Kidney (tissue), 13 donors: ENCODE measurements at regions not wholly inside any gene's neighbourhood (a gene's known extent, or its start where the extent isn't known, plus 50 kb on each side); places are given as distances from the start of the nearest gene placed in this dataset.
"Not testable (repeated sequence)": the region's sequence is repeated elsewhere in the genome, so short reads cannot be mapped to it uniquely, and the experiment has no call there.

Experiments used
- DNase-seq, 5 donors: peaks; one replicate each; pipeline ENCODE4 v3.0.0-alpha.2; 2013 to 2020
- FAIRE-seq: peaks from 2 replicates; lab custom pipeline; 2012; peaks lifted over from hg19 to GRCh38; lab: Jason Lieb, UNC
- H3K27ac ChIP-seq, 2 donors: one replicate each; pipeline ENCODE4 v1.7.0; 2013; ENCODE audit warnings: low read depth in 2 of 2, low read length in 2 of 2, inconsistent platforms in 1 of 2
- H3K27me3 ChIP-seq: one replicate; pipeline ENCODE4 v1.7.1; 2013; ENCODE audit warnings: low read length, inconsistent platforms; ENCODE audit not compliant: control insufficient read depth, insufficient read depth
- H3K36me3 ChIP-seq, 3 donors: one replicate each; pipeline versions ENCODE4 v1.7.0 to v1.7.1; 2013; ENCODE audit warnings: low read length in 3 of 3, control low read depth in 1 of 3, inconsistent platforms in 1 of 3; ENCODE audit not compliant: insufficient read depth in 3 of 3, control insufficient read depth in 2 of 3
- H3K4me1 ChIP-seq, 3 donors: one replicate each; pipeline versions ENCODE4 v1.7.0 to v1.7.1; 2013; ENCODE audit warnings: low read length in 3 of 3, inconsistent platforms in 1 of 3, low read depth in 1 of 3; ENCODE audit not compliant: control insufficient read depth in 2 of 3, insufficient read depth in 2 of 3
- H3K4me3 ChIP-seq, 3 donors: one replicate each; pipeline versions ENCODE4 v1.7.0 to v1.8.1; 2013; ENCODE audit warnings: low read length in 3 of 3, control low read depth in 1 of 3, inconsistent platforms in 1 of 3
- H3K9ac ChIP-seq, 3 donors: one replicate each; pipeline versions ENCODE4 v1.7.0 to v1.7.1; 2013; ENCODE audit warnings: low read length in 3 of 3, control low read depth in 1 of 3, inconsistent platforms in 1 of 3
- H3K9me3 ChIP-seq, 3 donors: one replicate each; pipeline versions ENCODE4 v1.7.0 to v1.7.1; 2013; ENCODE audit warnings: low read length in 3 of 3, control low read depth in 1 of 3, inconsistent platforms in 1 of 3; ENCODE audit not compliant: control insufficient read depth in 2 of 3, insufficient read depth in 1 of 3
- CTCF ChIP-seq: IDR thresholded peaks from 3 replicates; pipeline ENCODE4 v1.5.1; 2012; ENCODE audit warnings: mild to moderate bottlenecking, moderate library complexity, borderline replicate concordance; ENCODE audit not compliant: insufficient read depth; ENCODE audit errors: extremely low read depth
- intact Hi-C: fragments of 100-400 bp; cut with DNase I; formaldehyde crosslinking; loops from one replicate; pipeline ENCODE4 v1.11.1; 2022
- donor health status: control.
- donor health status: control.
- donor health status: control.
- donor health status: control.
- donor health status: control.
- donor health status: DM: yes; HTN: yes; CAD: no.
- donor health status: Normal renal cell carcinoma (clear cell type).

DNA sequence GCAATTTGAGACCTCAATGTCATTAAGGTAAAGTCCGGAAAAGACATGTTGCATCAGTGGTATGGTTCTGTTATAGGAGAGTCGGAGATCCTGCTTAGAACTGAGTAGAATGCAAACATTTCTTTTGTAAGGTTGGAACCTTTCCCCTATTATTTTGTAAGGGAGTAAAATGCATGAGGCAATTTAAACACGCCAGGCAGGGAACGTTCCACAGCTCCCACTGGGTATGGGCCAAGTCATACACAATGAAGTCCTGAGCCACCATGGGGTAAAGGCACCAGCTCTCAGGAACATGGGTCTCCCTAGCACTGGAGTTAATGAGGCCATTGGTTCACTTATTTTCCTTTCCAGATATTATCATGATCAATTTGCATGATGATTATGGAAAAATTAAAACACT lies 116.6 kb upstream of the NR2F2 start:
- H3K27ac ChIP-seq: no peak overlapping the region
- intact Hi-C loops: no loop called here
- H3K9me3 ChIP-seq: no peaks in the 10 kb centered on the region
- H3K36me3 ChIP-seq: no peaks in the 10 kb centered on the region
- TF ChIP-seq CTCF: no peak
- H3K27me3 ChIP-seq: no peaks in the 10 kb centered on the region
- DNase-seq: no peak
- H3K4me1 ChIP-seq: peaks cover 0 to 9% (median 0%) of the 10 kb centered on the region in 3 donors
- no peak overlapping the region for H3K9ac ChIP-seq
- no peak overlapping the region for H3K4me3 ChIP-seq
- no peak for FAIRE-seq

GRCh38 chr15:96216481-96216880 lies 114.0 kb upstream of the NR2F2 start:
- intact Hi-C loops, DNase-seq, H3K27ac ChIP-seq, H3K9me3 ChIP-seq, H3K36me3 ChIP-seq, H3K9ac ChIP-seq, FAIRE-seq, H3K27me3 ChIP-seq, H3K4me3 ChIP-seq, H3K4me1 ChIP-seq: not testable (repeated sequence)

DNA sequence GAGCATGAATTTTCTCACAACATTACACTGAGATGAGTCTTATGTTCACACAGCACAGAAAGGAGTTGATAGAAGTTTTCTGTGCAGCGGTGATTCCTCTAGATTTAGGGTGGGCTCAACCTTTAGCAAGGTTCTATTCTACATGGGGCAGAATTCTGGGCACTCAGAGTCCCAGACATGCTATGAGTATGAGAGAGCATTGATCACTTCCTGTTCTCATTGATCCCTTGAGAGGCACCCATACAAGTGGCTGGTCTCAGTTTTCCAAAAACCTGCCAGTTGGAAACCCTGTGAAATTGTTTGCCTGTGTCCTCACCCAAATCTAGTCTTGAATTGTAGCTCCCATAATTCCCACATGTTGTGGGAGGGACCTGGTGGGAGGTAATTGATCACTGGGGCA lies 112.5 kb upstream of the NR2F2 start:
- Histone ChIP-seq H3K4me3 (no peak overlapping the region), H3K27ac (no peak overlapping the region), H3K9ac (no peak overlapping the region), H3K36me3 (no peaks in the 10 kb centered on the region), H3K27me3 (no peaks in the 10 kb centered on the region), H3K9me3 (no peaks in the 10 kb centered on the region), H3K4me1 (no peaks in the 10 kb centered on the region)
- TF ChIP-seq CTCF: no peak
- FAIRE-seq: no peak
- no peak for DNase-seq
- intact Hi-C loops: no loop called here

DNA sequence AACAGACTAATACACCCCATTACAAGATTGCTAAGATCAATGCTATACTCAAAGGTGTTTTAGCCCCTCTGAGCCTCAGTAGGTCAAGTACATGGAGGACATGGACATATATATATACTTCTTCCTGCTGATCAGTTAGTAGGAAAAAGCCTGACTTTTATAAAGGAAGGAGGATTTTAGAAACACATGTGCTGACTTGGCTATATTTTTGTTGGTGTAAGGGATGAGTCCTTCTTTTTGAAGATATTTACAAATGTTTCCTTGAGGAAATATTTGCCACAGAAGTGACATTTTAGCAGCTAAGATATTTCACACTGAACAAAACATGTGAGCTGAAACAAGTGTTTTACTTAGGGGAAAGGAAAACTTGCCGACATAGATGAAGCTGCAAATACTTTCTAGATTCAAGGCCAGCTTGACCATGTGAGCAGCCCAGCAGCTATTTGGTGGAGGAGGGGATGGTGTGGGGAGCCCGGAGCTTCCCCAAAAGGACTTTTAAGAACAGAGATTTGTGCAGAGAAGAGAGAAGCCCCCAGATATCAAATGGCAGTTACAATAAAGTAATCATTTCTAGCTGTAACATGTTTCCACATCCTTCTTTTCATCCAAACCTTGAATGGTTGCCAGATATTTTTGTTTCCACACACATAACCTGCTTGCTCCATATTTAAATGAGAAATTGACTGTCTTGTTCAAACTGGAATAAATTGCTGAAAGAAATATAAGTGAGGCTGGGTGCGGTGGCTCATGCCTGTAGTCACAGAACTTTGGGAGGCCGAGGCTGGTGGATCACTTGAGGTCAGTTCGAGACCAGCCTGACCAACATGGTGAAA lies 111.7 kb upstream of the NR2F2 start:
- no peak for TF ChIP-seq CTCF
- FAIRE-seq (no peak), DNase-seq (no peak)
- intact Hi-C loops: no loop called here
- Histone ChIP-seq H3K4me1 (no peaks in the 10 kb centered on the region), H3K9me3 (no peaks in the 10 kb centered on the region), H3K27ac (no peak overlapping the region), H3K4me3 (no peak overlapping the region), H3K27me3 (no peaks in the 10 kb centered on the region), H3K36me3 (no peaks in the 10 kb centered on the region), H3K9ac (no peak overlapping the region)
